Stimulated activated CD4-positive, alpha-beta T cell treated with anti-CD3 and anti-CD28 coated beads, TNF-alpha, amount 100 ng/mL, for 48 hours (primary cell): ENCODE measurements at regions not wholly inside any gene's neighbourhood (a gene's known extent, or its start where the extent isn't known, plus 50 kb on each side); places are given as distances from the start of the nearest gene placed in this dataset.
A peak's percentile ranks its signal among the peaks of the same experiment; 100 is the strongest.
"Not testable (repeated sequence)": the region's sequence is repeated elsewhere in the genome, so short reads cannot be mapped to it uniquely, and the experiment has no call there.

Experiments used
- DNase-seq, 3 donors: peaks; one replicate each; pipeline ENCODE4 v3.0.0-alpha.2; 2020; ENCODE audit warnings: low read depth in 3 of 3

- no peak for DNase-seq
Measured at GRCh38 chr10:26621243-26621888, 76.1 kb upstream of the PDSS1 start.

- peak in 2 of 3 donors; percentile 6 to 20 for DNase-seq
Measured at GRCh38 chr10:26621889-26622711, 75.4 kb upstream of the PDSS1 start.

- DNase-seq = no peak
Measured at GRCh38 chr10:26622891-26623290, 74.6 kb upstream of the PDSS1 start.

GRCh38 chr10:26624006-26624405 is 73.5 kb upstream of the PDSS1 start:
- DNase-seq = no peak

DNA sequence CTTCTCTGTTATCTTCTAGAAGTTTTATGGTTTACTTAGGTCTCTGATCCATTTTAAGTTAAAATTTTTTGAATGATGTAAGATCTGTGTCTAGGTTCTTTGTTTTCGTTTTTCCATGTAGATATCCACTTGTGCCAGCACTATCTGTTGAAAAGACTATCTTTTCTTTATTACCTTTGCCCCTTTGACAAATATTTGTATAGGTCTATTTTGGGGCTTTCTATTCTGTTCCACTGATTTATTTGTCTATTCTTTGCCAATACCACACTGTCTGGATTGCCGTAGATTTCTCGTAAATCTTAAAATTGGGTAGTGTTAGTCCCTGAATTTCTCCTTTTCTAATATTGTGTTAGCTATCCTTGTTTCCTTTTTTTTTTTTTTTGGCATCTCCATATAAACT is 71.4 kb upstream of the PDSS1 start:
- DNase-seq = no peak

DNA sequence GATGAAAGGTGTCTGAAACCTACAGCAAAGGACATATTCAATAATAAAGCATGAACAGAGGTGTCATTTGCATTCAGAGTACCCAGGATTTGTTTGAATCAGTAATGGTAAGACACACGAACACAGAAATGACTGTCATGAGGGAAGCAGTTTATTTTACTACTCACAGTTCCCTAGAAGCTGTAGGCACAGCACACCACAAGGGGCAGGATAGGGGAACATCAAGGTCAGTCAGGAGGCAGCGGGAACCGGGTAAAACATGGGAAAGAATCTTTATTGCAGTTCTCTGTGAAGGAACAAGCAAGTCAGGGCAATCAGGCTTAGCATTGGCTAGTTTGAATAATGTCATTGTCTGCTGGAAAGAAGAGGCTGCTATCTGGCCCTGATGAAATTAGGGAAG is 70.2 kb upstream of the PDSS1 start:
- no peak for DNase-seq

DNA sequence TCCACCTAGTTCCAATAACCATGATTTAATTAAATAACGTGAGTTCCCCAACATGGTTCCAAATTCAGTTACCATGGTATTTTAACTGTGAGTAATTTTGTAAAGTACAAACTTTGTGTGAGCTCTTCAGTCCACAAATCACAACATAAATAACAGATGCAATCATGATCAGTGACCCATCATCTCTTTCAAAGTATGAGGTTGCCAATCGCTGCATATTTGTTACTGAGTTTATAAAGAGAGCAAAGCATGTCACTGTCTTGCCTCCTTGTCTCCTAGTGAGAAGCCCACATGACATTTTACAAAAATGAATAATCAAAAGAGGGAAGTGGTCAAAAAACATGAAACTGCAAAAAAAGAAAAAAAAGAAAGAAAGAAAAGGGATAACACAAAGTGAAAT is 69.1 kb upstream of the PDSS1 start:
- no peak for DNase-seq

DNA sequence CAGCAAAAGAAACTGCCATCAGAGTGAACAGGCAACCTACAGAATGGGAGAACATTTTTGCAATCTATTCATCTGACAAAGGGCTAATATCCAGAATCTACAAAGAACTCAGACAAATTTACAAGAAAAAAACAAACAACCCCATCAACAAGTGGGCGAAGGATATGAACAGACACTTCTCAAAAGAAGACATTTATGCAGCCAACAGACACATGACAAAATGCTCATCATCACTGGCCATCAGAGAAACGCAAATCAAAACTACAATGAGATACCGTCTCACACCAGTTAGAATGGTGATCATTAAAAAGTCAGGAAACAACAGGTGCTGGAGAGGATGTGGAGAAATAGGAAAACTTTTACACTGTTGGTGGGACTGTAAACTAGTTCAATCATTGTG is 65.3 kb upstream of the PDSS1 start:
- not testable (repeated sequence) for DNase-seq

GRCh38 chr10:26634111-26634510 is 63.4 kb upstream of the PDSS1 start:
- not testable (repeated sequence) for DNase-seq

- no peak for DNase-seq
Measured at GRCh38 chr10:26637521-26638275, 59.8 kb upstream of the PDSS1 start.

DNA sequence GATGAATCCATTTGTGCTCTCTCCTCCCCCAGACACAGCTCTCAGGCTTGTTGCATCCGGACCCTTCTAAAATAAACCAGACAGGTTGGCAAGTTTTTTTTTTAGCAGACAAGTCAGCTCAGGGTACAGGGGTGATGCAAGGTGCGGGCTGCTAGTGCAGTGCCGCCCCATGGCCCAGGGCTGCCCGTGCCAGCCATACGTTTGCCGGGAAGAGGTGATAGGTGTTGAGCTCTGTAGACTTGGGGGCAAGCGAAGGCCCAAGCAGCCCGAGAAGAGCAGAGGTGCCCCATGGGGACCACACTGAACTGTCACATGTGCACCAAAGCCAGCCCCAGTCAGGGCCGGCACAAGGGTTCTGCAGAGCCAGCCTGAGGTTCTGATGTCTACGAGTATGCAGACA is 57.1 kb upstream of the PDSS1 start:
- DNase-seq = no peak

DNA sequence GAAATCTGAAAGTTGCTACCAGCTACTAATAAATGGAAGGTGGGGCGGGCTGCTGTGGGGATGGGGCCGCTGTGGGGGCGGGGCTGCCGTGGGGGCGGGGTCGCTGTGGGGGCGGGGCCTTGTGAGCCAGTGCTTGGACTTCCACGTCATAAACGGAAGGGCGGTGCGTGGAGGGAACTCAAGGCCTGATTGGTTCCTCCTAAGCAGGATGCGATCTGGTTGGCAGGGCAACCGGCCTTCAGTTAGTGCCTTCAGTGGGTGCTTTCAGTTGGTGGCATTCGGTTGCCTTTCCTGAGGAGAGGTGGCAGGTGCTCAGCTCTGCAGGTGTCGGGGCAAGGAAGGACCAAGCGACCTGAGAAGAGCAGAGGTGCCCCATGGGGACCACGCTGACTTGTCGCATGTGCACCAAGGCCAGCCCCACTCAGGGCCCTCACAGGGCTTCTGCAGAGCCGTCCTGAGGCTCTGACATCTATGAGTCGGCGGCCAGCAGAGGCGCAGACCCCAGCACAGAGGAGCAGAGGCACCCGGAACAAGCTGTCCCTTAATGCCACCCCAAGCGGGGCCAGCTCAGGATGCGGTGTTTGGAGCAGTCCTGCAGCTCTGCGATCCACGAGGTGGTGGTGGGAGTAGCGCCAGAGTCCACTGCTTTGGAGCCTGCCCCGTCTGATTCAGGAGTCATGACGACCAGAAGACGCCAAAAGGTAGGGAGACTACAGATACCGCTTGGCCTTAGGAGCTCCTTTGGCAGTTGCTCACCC is 54.4 kb upstream of the PDSS1 start:
- DNase-seq = no peak

DNA sequence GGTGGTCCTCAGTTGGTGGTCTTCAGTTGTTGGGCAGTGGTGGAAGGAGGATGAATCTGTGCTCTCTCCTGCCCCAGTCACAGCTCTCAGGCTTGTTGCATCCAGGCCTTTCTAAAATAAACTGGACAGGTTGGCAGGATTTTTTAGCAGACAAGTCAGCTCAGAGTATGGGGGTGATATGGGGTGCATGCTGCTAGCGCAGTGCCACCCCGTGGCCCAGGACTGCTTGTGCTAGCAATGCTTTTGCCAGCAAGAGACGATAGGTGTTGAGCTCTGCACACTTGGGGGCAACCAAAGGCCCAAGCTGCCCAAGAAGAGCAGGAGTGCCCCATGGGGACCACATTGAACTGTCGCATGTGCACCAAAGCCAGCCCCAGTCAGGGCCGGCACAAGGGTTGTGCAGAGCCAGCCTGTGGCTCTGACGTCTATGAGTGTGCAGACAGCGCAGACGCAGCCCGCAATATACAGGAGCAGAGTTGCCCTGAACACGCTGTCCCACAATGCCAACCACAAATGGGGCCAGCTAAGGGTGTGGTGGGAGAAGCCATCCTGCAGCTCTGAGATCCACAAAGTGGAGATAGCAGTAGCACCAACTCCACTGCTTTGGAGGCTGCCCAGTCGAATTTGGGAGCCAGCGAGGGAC is 49.8 kb upstream of the PDSS1 start:
- no peak for DNase-seq
